ACC112 (cell line): ENCODE measurements at regions not wholly inside any gene's neighbourhood (a gene's known extent, or its start where the extent isn't known, plus 50 kb on each side); places are given as distances from the start of the nearest gene placed in this dataset.

ENCODE experiments used
- H2AFZ ChIP-seq: fragments of 200-600 bp; sonication (generic); one replicate; pipeline ENCODE4 v1.6.0; 2017; ENCODE audit warnings: antibody characterized with exemption, low read length; ENCODE audit not compliant: unreplicated experiment
- H3K27ac ChIP-seq: fragments of 200-600 bp; sonication (generic); 2 replicates; pipeline ENCODE4 v1.5.1; 2014; ENCODE audit warnings: low read depth, mild to moderate bottlenecking, antibody characterized with exemption, low read length, moderate library complexity
- H3K27me3 ChIP-seq: fragments of 200-600 bp; sonication (generic); 2 replicates; pipeline ENCODE4 v1.6.1; 2014; ENCODE audit warnings: mild to moderate bottlenecking, antibody characterized with exemption, low read length, moderate library complexity, mixed read lengths; ENCODE audit not compliant: insufficient read depth
- H3K36me3 ChIP-seq: fragments of 200-600 bp; sonication (generic); 2 replicates; pipeline ENCODE4 v1.6.1; 2016; ENCODE audit warnings: mild to moderate bottlenecking, antibody characterized with exemption, low read length, moderate library complexity, mixed read lengths; ENCODE audit not compliant: insufficient read depth
- H3K4me1 ChIP-seq: fragments of 200-600 bp; sonication (generic); one replicate; pipeline ENCODE4 v1.6.1; 2016; ENCODE audit warnings: low read length, mixed read lengths; ENCODE audit not compliant: insufficient read depth, unreplicated experiment, control insufficient read depth
- H3K4me3 ChIP-seq: fragments of 200-600 bp; sonication (generic); 2 replicates; pipeline ENCODE4 v1.5.1; 2014; ENCODE audit warnings: mild to moderate bottlenecking, low read depth, low read length
- H3K79me2 ChIP-seq: fragments of 200-600 bp; sonication (generic); one replicate; pipeline ENCODE4 v1.6.0; 2016; ENCODE audit warnings: low read length; ENCODE audit not compliant: control insufficient read depth, unreplicated experiment, insufficient read depth

- Histone ChIP-seq H3K27me3 (no peaks in the 10 kb centered on the region), H3K27ac (no peak overlapping the region), H2AFZ (no peak overlapping the region), H3K4me1 (no peaks in the 10 kb centered on the region), H3K79me2 (no peaks in the 10 kb centered on the region), H3K36me3 (no peaks in the 10 kb centered on the region), H3K4me3 (no peak overlapping the region)
These were observed 1726.5 kb downstream of the MAT2B start for GRCh38 chr5:165231821-165232508.

DNA sequence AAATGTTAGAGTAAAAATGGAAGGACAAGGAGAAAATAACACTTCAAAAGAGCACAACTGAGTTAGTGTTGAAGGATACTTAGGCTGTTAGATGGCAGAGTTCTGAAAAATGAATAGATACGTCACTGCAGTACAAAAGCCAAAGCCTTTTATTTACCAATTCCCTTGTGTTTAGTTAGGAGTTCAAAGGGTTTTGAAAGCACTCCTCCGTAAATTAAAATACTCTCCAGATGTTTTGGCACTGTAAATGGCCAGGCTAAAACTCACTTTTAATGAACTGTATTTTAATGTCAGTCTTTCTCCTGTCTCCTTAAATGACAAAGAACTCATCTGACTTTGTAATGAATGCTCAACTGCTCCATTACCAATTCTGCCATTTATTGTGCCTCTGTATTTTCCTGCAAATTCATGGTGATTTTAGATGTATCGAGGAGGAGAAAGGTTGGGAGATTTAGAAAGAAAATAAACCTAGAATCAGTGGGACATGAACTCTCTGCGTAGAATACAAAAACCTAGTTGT, 1727.2 kb downstream of the MAT2B start:
- H3K4me3 ChIP-seq, result no peak overlapping the region
- no peaks in the 10 kb centered on the region for H3K27me3 ChIP-seq
- no peak overlapping the region for H3K27ac ChIP-seq
- no peaks in the 10 kb centered on the region for H3K4me1 ChIP-seq
- no peaks in the 10 kb centered on the region for H3K79me2 ChIP-seq
- no peak overlapping the region for H2AFZ ChIP-seq
- H3K36me3 ChIP-seq, result no peaks in the 10 kb centered on the region

- Histone ChIP-seq H3K36me3 (no peaks in the 10 kb centered on the region), H3K27me3 (no peaks in the 10 kb centered on the region), H3K27ac (no peak overlapping the region), H3K79me2 (no peaks in the 10 kb centered on the region), H3K4me3 (no peak overlapping the region), H2AFZ (no peak overlapping the region), H3K4me1 (no peaks in the 10 kb centered on the region)
These were observed 1736.4 kb downstream of the MAT2B start for GRCh38 chr5:165241811-165242210.

GRCh38 chr5:165242646-165243045, 1737.2 kb downstream of the MAT2B start:
- Histone ChIP-seq H3K27ac (no peak overlapping the region), H3K4me3 (no peak overlapping the region), H2AFZ (no peak overlapping the region), H3K4me1 (no peaks in the 10 kb centered on the region), H3K27me3 (no peaks in the 10 kb centered on the region), H3K36me3 (no peaks in the 10 kb centered on the region), H3K79me2 (no peaks in the 10 kb centered on the region)

DNA sequence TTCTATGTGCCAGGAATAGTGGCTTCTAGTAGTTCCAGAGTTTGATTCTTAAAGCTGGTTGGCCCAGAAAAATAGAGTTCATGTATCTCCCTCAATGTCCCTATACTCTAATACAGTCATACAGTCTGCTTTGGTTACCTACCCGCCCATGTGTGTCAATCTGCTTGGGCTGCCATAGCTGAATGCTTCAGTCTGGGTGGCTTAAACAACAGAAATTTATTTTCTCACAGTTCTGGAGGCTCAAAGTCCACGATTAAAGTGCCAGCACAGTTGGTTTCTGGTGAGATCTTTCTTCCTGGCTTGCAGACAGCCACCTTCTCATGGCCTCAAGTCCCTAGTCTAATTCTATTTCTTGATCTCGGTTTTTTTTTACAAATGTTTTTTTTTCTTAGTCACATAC, 1739.0 kb downstream of the MAT2B start:
- Histone ChIP-seq H3K4me1 (no peaks in the 10 kb centered on the region), H3K27me3 (no peaks in the 10 kb centered on the region), H3K79me2 (no peaks in the 10 kb centered on the region), H3K4me3 (no peak overlapping the region), H3K27ac (no peak overlapping the region), H2AFZ (no peak overlapping the region), H3K36me3 (no peaks in the 10 kb centered on the region)

DNA sequence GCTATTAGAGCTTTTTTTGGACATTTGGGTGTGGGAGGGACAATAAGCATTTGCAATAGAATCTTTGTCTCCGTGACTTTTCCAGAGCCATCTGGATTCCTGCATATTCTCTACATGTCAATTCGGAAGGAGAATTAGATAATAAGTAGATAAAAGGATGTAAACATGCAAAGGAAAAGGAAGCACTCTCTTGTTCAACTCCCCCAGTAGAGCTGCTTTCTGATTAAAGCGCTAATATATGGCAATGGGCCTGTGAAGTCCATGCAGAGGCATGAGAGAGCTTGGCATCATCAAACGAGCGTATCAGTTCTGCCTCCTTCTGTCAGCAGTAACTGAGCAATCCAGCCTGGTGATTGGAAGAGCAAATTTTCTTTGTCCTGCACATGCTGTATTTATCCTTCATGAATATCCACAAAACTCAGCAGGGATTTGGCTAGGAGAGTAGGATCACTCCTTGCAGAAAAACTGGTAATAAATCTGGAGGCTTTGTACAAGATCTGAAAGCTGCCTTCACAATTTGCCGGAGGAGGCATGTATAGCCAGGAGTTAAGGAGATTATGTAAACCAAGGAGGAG, 1752.9 kb downstream of the MAT2B start:
- Histone ChIP-seq H3K4me3 (no peak overlapping the region), H3K27ac (no peak overlapping the region), H3K4me1 (no peaks in the 10 kb centered on the region), H3K79me2 (no peaks in the 10 kb centered on the region), H3K27me3 (no peaks in the 10 kb centered on the region), H3K36me3 (no peaks in the 10 kb centered on the region), H2AFZ (no peak overlapping the region)

DNA sequence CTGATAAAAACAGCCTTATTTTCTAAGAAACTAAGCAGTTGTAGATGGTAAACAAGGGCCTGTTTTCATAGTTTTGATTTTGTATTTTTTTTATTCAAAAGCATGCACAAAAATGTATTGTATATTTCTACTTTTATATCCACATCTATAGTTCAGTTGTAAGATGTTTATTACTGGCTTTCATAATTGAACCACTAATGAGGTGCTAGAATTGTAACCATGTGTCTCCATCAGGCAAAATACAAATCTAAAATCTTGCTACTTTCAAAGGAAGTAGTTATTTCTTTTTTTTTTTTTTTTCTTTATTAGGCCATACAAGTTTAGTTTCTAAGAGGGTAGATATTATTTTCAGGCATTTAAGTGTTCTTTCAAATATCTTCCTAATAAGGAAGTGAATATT, 1755.0 kb downstream of the MAT2B start:
- Histone ChIP-seq H3K36me3 (no peaks in the 10 kb centered on the region), H2AFZ (no peak overlapping the region), H3K27me3 (no peaks in the 10 kb centered on the region), H3K27ac (no peak overlapping the region), H3K4me1 (no peaks in the 10 kb centered on the region), H3K4me3 (no peak overlapping the region), H3K79me2 (no peaks in the 10 kb centered on the region)

DNA sequence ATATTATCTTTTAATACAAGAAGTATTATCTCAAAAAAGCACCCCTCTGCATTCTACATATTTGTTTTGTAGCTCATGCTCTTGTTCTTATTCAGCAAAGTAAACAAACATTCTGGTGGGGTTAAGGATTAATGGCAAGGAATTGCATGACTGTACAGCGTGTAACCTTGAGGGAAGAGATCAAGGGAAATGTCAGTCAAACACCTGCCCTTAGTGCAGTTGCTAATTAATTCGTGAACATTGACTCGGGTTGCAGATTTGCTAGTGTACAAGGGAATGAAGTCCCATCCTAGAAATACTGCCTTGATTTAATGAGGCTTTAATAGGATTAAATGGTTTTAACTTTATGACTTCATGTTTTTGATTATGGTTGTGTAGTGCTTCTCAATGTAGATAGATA, 1758.1 kb downstream of the MAT2B start:
- H3K27ac ChIP-seq, result no peak overlapping the region
- H2AFZ ChIP-seq, result no peak overlapping the region
- no peaks in the 10 kb centered on the region for H3K79me2 ChIP-seq
- no peak overlapping the region for H3K4me3 ChIP-seq
- H3K27me3 ChIP-seq, result no peaks in the 10 kb centered on the region
- no peaks in the 10 kb centered on the region for H3K36me3 ChIP-seq
- H3K4me1 ChIP-seq, result no peaks in the 10 kb centered on the region

GRCh38 chr5:165266939-165267338, 1761.5 kb downstream of the MAT2B start:
- Histone ChIP-seq H3K27me3 (no peaks in the 10 kb centered on the region), H3K27ac (no peak overlapping the region), H3K4me3 (no peak overlapping the region), H3K79me2 (no peaks in the 10 kb centered on the region), H3K4me1 (no peaks in the 10 kb centered on the region), H2AFZ (no peak overlapping the region), H3K36me3 (no peaks in the 10 kb centered on the region)

DNA sequence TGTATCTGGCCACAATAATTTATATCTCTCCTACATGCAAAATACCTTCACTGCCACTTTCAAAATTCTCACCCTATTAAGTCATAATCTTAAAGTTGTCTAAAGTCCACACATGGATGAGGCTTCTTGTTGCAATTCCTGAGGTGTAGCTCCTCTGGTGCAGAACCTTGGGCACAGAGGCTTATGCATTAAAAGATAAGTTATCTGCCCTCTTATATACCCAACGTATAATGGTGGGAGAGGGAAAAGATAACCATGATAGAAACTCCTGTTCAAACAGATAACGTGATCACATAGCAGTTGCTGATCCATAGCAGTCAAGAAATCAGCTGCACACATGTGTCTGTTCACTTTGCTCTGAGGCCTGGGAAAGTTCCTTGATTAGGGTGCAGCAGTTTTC, 1767.0 kb downstream of the MAT2B start:
- Histone ChIP-seq H2AFZ (no peak overlapping the region), H3K36me3 (no peaks in the 10 kb centered on the region), H3K4me1 (no peaks in the 10 kb centered on the region), H3K79me2 (no peaks in the 10 kb centered on the region), H3K27ac (no peak overlapping the region), H3K27me3 (no peaks in the 10 kb centered on the region), H3K4me3 (no peak overlapping the region)

GRCh38 chr5:165277661-165278060, 1772.2 kb downstream of the MAT2B start:
- no peak overlapping the region for H3K4me3 ChIP-seq
- no peaks in the 10 kb centered on the region for H3K4me1 ChIP-seq
- no peaks in the 10 kb centered on the region for H3K79me2 ChIP-seq
- H2AFZ ChIP-seq, result no peak overlapping the region
- H3K27me3 ChIP-seq, result no peaks in the 10 kb centered on the region
- H3K27ac ChIP-seq, result no peak overlapping the region
- no peaks in the 10 kb centered on the region for H3K36me3 ChIP-seq
